HepG2 (cell line): ENCODE measurements at regions not wholly inside any gene's neighbourhood (a gene's known extent, or its start where the extent isn't known, plus 50 kb on each side); places are given as distances from the start of the nearest gene placed in this dataset.

Source experiments
- ATAC-seq: fragments of 200-7000 bp; cut with Tn5 transposase; 3 replicates; pipeline ENCODE4 v1.9.1; 2020; ENCODE audit warnings: mild to moderate bottlenecking, moderate library complexity
- BruUV-seq: library from RNA; stranded (reverse); fragments of 400-500 nt; replicated peaks from 2 replicates; lab custom pipeline; 2021; lab: Mats Ljungman, UMichigan
- CTCF ChIA-PET: fragments of 300-600 bp; formaldehyde crosslinking; extraction: SDS; loops from one replicate; lab custom pipeline; 2021; ENCODE audit warnings: low total read pairs, inconsistent platforms, low intra/inter-chr PET ratio; lab: Yijun Ruan, JAX
- POLR2A ChIA-PET: fragments of 350-600 bp; sonication (Branson Sonifier 250); formaldehyde crosslinking; loops from one replicate; lab custom pipeline; 2020; ENCODE audit warnings: antibody characterized with exemption, inconsistent platforms; lab: Yijun Ruan, JAX
- DNase-seq: peaks from one replicate; pipeline ENCODE4 v3.0.0-alpha.2; 2015; ENCODE audit warnings: low spot score
- FAIRE-seq: peaks from 3 replicates; lab custom pipeline; 2011; peaks lifted over from hg19 to GRCh38; lab: Jason Lieb, UNC
- H2AFZ ChIP-seq: one replicate; pipeline ENCODE4 v1.6.1; 2011; ENCODE audit warnings: low read length, inconsistent platforms
- H3K27ac ChIP-seq: fragments of 300-600 bp; 3 replicates; pipeline ENCODE4 v1.8.0; 2011; ENCODE audit warnings: mixed run types, mild to moderate bottlenecking, mixed read lengths, low read length, inconsistent platforms; ENCODE audit not compliant: insufficient read depth; ENCODE audit errors: extremely low read length
- H3K27me3 ChIP-seq, 2 experiments: fragments of 200-600 bp in 1 of 2; 2 replicates in 1 of 2; 3 replicates in 1 of 2; pipeline versions ENCODE4 v1.6.0 to v1.8.0; 2011; ENCODE audit warnings: low read length in 2 of 2, mild to moderate bottlenecking in 2 of 2, moderate library complexity in 2 of 2, inconsistent platforms in 1 of 2; ENCODE audit not compliant: insufficient read depth in 2 of 2, control insufficient read depth in 1 of 2
- H3K36me3 ChIP-seq, 2 experiments: fragments of 200-600 bp in 1 of 2; replicated peaks in 1 of 2; 2 replicates in 1 of 2; 3 replicates in 1 of 2; pipeline versions ENCODE4 v1.5.1 to v1.8.0; 2011; ENCODE audit warnings: low read length in 2 of 2, inconsistent platforms in 1 of 2; ENCODE audit not compliant: insufficient read depth in 2 of 2, control insufficient read depth in 1 of 2
- H3K4me1 ChIP-seq: 2 replicates; pipeline ENCODE4 v1.5.1; 2012; ENCODE audit warnings: low read length, inconsistent platforms; ENCODE audit not compliant: insufficient read depth
- H3K4me2 ChIP-seq: 2 replicates; pipeline ENCODE4 v1.6.0; 2011; ENCODE audit warnings: low read depth, low read length, inconsistent platforms
- H3K4me3 ChIP-seq, 3 experiments: fragments of 200-600 bp in 1 of 3; sonication (generic), shearing (Covaris generic) in 1 of 3; replicated peaks in 1 of 3; 2 replicates each; pipeline ENCODE4 v1.5.1; 2011 to 2016; ENCODE audit warnings: low read length in 3 of 3, inconsistent platforms in 2 of 3, low read depth in 2 of 3, mild to moderate bottlenecking in 2 of 3, control low read depth in 1 of 3, mixed read lengths in 1 of 3; ENCODE audit not compliant: insufficient read depth in 1 of 3
- H3K79me2 ChIP-seq: one replicate; pipeline ENCODE4 v1.6.1; 2011; ENCODE audit warnings: low read length, inconsistent platforms; ENCODE audit not compliant: insufficient read depth
- H3K9ac ChIP-seq: 2 replicates; pipeline ENCODE4 v1.6.0; 2011; ENCODE audit warnings: mild to moderate bottlenecking, low read depth, low read length, inconsistent platforms; ENCODE audit not compliant: insufficient read depth
- H3K9me3 ChIP-seq: 2 replicates; pipeline ENCODE4 v1.5.1; 2012; ENCODE audit warnings: mild to moderate bottlenecking, low read length
- H4K20me1 ChIP-seq: 2 replicates; pipeline ENCODE4 v1.6.0; 2011; ENCODE audit warnings: inconsistent platforms, mild to moderate bottlenecking, low read length, moderate library complexity; ENCODE audit not compliant: insufficient read depth
- CTCF ChIP-seq: sonication (generic); formaldehyde crosslinking; IDR thresholded peaks from 2 replicates; pipeline ENCODE4 v1.5.0; 2020; ENCODE audit warnings: mild to moderate bottlenecking, missing genetic modification reagents, moderate library complexity
- DBP ChIP-seq: sonication (generic); formaldehyde crosslinking; IDR thresholded peaks from 2 replicates; pipeline ENCODE4 v1.4.0; 2020; ENCODE audit warnings: missing genetic modification reagents; ENCODE audit errors: not compliant biosample characterization
- FOXA1 ChIP-seq, 2 experiments: fragments of 450-650 bp in 1 of 2; sonication (generic) in 1 of 2; formaldehyde crosslinking in 1 of 2; IDR thresholded peaks; 2 replicates each; pipeline versions ENCODE4 v1.4.0 to v1.6.1; 2016 to 2020; ENCODE audit warnings: missing genetic modification reagents in 1 of 2
- IKZF1 ChIP-seq: fragments of 450-650 bp; IDR thresholded peaks from 2 replicates; pipeline ENCODE4 v1.7.1; 2016
- JUNB ChIP-seq: sonication (generic); formaldehyde crosslinking; IDR thresholded peaks from 2 replicates; pipeline ENCODE4 v1.8.0; 2022; ENCODE audit warnings: missing genetic modification reagents, mild to moderate bottlenecking, borderline replicate concordance
- MAFF ChIP-seq: IDR thresholded peaks from 2 replicates; pipeline ENCODE4 v1.6.1; 2011; ENCODE audit warnings: low read depth, low read length, improper control_type of control experiment
- MAFG ChIP-seq: sonication (generic); formaldehyde crosslinking; IDR thresholded peaks from 2 replicates; pipeline ENCODE4 v1.5.1; 2020; ENCODE audit warnings: mild to moderate bottlenecking, missing genetic modification reagents
- MAFK ChIP-seq, 2 experiments: IDR thresholded peaks in 1 of 2; conservative IDR thresholded peaks in 1 of 2; 2 replicates each; pipeline ENCODE4 v1.6.1; 2011; ENCODE audit warnings: improper control_type of control experiment in 2 of 2, low read length in 2 of 2
- NFE2 ChIP-seq: sonication (generic); formaldehyde crosslinking; IDR thresholded peaks from 2 replicates; pipeline ENCODE4 v1.4.0; 2020; ENCODE audit warnings: missing genetic modification reagents
- NFE2L2 ChIP-seq: fragments of 150-350 bp; IDR thresholded peaks from 2 replicates; pipeline ENCODE4 v1.6.1; 2014; ENCODE audit warnings: low read length
- PAX8 ChIP-seq: sonication (generic); formaldehyde crosslinking; IDR thresholded peaks from 2 replicates; pipeline ENCODE4 v1.8.0; 2022; ENCODE audit warnings: mild to moderate bottlenecking, missing genetic modification reagents, borderline replicate concordance
- RAD21 ChIP-seq: fragments of 450-650 bp; formaldehyde crosslinking; IDR thresholded peaks from 2 replicates; pipeline ENCODE4 v1.5.0; 2020; ENCODE audit warnings: mild to moderate bottlenecking
- SMC3 ChIP-seq: IDR thresholded peaks from 2 replicates; pipeline ENCODE4 v1.6.1; 2011; ENCODE audit warnings: low read length, improper control_type of control experiment
- STAG1 ChIP-seq: sonication (generic); formaldehyde crosslinking; IDR thresholded peaks from 2 replicates; pipeline ENCODE4 v1.4.0; 2020; ENCODE audit warnings: missing genetic modification reagents
- WGBS: methylation state at CpG from one replicate; pipeline ENCODE4 v1.1.6; 2017; ENCODE audit warnings: low lambda C conversion rate; 5-methylcytosine and 5-hydroxymethylcytosine counted together
- in situ Hi-C: cut with HindIII; loops from 2 replicates; pipeline ENCODE4 v1.10.0; 2017; ENCODE audit warnings: low pct_unique_long_range_greater_than_20kb; ENCODE audit not compliant: extremely low pct_ligation_motif_present
- intact Hi-C: fragments of 100-400 bp; cut with micrococcal nuclease; formaldehyde crosslinking; loops from one replicate; pipeline ENCODE4 v1.10.0; 2022; ENCODE audit not compliant: unreplicated experiment

- 4% methylated on average over 1 of the region's 1 CpG for WGBS
- peak; percentile 46 for FAIRE-seq
- no peak overlapping the region for H3K27ac ChIP-seq
These were observed 93.7 kb upstream of the WDR75 start for GRCh38 chr2:189347540-189347939.

More at GRCh38 chr2:189347540-189347939, 93.7 kb upstream of the WDR75 start:
- H3K27me3 ChIP-seq = no peaks in the 10 kb centered on the region
- DNase-seq (peak; percentile 56), ATAC-seq (peak; percentile 69)
- ChIA-PET POLR2A (no interaction called here), CTCF (interaction anchor here (1.6 kb wide), 1 partner anchor 204 kb away, joined by 10 read pairs; no protein-coding TSS in a partner anchor)
- no peak overlapping the region for H3K4me3 ChIP-seq
- no peaks in the 10 kb centered on the region for H3K9me3 ChIP-seq
- intact Hi-C loops = loop anchor here (1.0 kb wide), 1 partner anchor 204 kb away; no protein-coding TSS in a partner anchor
- in situ Hi-C loops = no loop called here
- peak overlapping the region; percentile 59 for H2AFZ ChIP-seq
- no peak overlapping the region for H3K9ac ChIP-seq
- no peaks in the 10 kb centered on the region for H3K79me2 ChIP-seq
- no peaks in the 10 kb centered on the region for H3K36me3 ChIP-seq
- no peaks in the 10 kb centered on the region for H4K20me1 ChIP-seq
- BruUV-seq = no TSS peak
- H3K4me2 ChIP-seq = no peak overlapping the region
- peak; percentile 100 for TF ChIP-seq MAFF
- no peak for TF ChIP-seq JUNB (CRISPR knock-in tag)
- no peak for TF ChIP-seq DBP (CRISPR knock-in tag)
- peak; percentile 55; the same call in 1 of the 2 replicates for TF ChIP-seq NFE2 (CRISPR knock-in tag)
- peak; percentile 69; the same call in 1 of the 2 replicates for TF ChIP-seq MAFG (CRISPR knock-in tag)
- TF ChIP-seq CTCF (CRISPR knock-in tag) = peak; percentile 57
- peak; percentile 17; the same call in 1 of the 2 replicates for TF ChIP-seq SMC3
- peak; percentile 100 for TF ChIP-seq MAFK (conservative IDR thresholded peaks at IDR 0.05 in 1 of 2, IDR thresholded peaks at IDR 0.05 in 1 of 2; ENCODE audit: low read length in 2 of 2)
- peak; percentile 57 for TF ChIP-seq STAG1 (CRISPR knock-in tag)
- TF ChIP-seq FOXA1 (IDR thresholded peaks at IDR 0.05) = no peak
- TF ChIP-seq FOXA1 (CRISPR knock-in tag; IDR thresholded peaks at IDR 0.05) = peak; percentile 74
- TF ChIP-seq PAX8 = no peak
- no peak for TF ChIP-seq IKZF1
- TF ChIP-seq NFE2L2 = peak; percentile 89
- TF ChIP-seq RAD21 (CRISPR knock-in tag) = 0 out of 2 replicates have a peak, but pooled peaks have one; percentile 14
- H3K4me1 ChIP-seq = no peaks in the 10 kb centered on the region
